ENCODE measurements at regions not wholly inside any gene's neighbourhood (a gene's known extent, or its start where the extent isn't known, plus 50 kb on each side); places are given as distances from the start of the nearest gene placed in this dataset.

GRCh38 chr18:64409511-64409910 lies 260.6 kb upstream of the LINC00305 start:
- Histone ChIP-seq H4K20me1 (ENCODE audit: low read length) (no peaks in the 10 kb centered on the region), H3K79me2 (ENCODE audit: low read length) (no peaks in the 10 kb centered on the region), H3K4me2 (ENCODE audit: low read length) (no peak overlapping the region), H3K27ac (ENCODE audit: low read length) (no peak overlapping the region), H2AFZ (ENCODE audit: low read length) (no peak overlapping the region), H3K4me3 (ENCODE audit: low read length) (no peak overlapping the region), H3F3A (ENCODE audit: low read length, unreplicated experiment) (no peaks in the 10 kb centered on the region), H3K36me3 (ENCODE audit: low read depth, low read length) (no peaks in the 10 kb centered on the region), H3K27me3 (ENCODE audit: low read length) (no peaks in the 10 kb centered on the region), H3K9me2 (replicated peaks; ENCODE audit: low read length) (no peaks in the 10 kb centered on the region), H3K4me1 (ENCODE audit: insufficient read depth, low read length) (no peaks in the 10 kb centered on the region), H3K9me3 (ENCODE audit: low read length) (no peaks in the 10 kb centered on the region), H3K9ac (ENCODE audit: low read length) (no peak overlapping the region)
- DNase-seq: peak; percentile 50
- CTCF ChIA-PET: interaction anchor here (0.7 kb wide), 1 partner anchor 1812 kb away, joined by 4 read pairs; no protein-coding TSS in a partner anchor
- TF ChIP-seq EZH2phosphoT487 (IDR thresholded peaks at IDR 0.05; ENCODE audit: borderline replicate concordance, low read length) (no peak), EZH2 (IDR thresholded peaks at IDR 0.05; ENCODE audit: low read length, unreplicated experiment) (no peak), CTCF (conservative IDR thresholded peaks at IDR 0.05; ENCODE audit: low read depth, low read length) (peak; percentile 64)
- BruUV-seq (replicated peaks): no TSS peak
- peak; percentile 31; the same call in 1 of the 2 replicates for ATAC-seq
- POLR2A ChIA-PET (ENCODE audit: unreplicated experiment): no interaction called here
- intact Hi-C loops (cut with micrococcal nuclease): loop anchor here (2.0 to 5.0 kb wide), 3 partner anchors 312 to 391 kb away; no protein-coding TSS in a partner anchor

GRCh38 chr18:64407606-64408005 lies 258.7 kb upstream of the LINC00305 start:
- H3K9me2 ChIP-seq (replicated peaks; ENCODE audit: low read length): no peaks in the 10 kb centered on the region

More at GRCh38 chr18:64407606-64408005, 258.7 kb upstream of the LINC00305 start:
- no peak overlapping the region for H2AFZ ChIP-seq (ENCODE audit: low read length)
- H3K79me2 ChIP-seq (ENCODE audit: low read length): no peaks in the 10 kb centered on the region
- H3K4me1 ChIP-seq (ENCODE audit: insufficient read depth, low read length): no peaks in the 10 kb centered on the region
- no peak overlapping the region for H3K27ac ChIP-seq (ENCODE audit: low read length)
- no peak overlapping the region for H3K4me3 ChIP-seq (ENCODE audit: low read length)
- intact Hi-C loops (cut with micrococcal nuclease): loop anchor here (2.0 to 5.0 kb wide), 3 partner anchors 310 to 389 kb away; no protein-coding TSS in a partner anchor
- no TSS peak for BruUV-seq (replicated peaks)
- ChIA-PET POLR2A (ENCODE audit: unreplicated experiment) (no interaction called here), CTCF (no interaction called here)
- H3F3A ChIP-seq (ENCODE audit: low read length, unreplicated experiment): no peaks in the 10 kb centered on the region
- ATAC-seq: no peak
- DNase-seq: no peak
- H3K36me3 ChIP-seq (ENCODE audit: low read depth, low read length): no peaks in the 10 kb centered on the region
- TF ChIP-seq CTCF (conservative IDR thresholded peaks at IDR 0.05; ENCODE audit: low read depth, low read length) (no peak), EZH2 (IDR thresholded peaks at IDR 0.05; ENCODE audit: low read length, unreplicated experiment) (no peak), EZH2phosphoT487 (IDR thresholded peaks at IDR 0.05; ENCODE audit: borderline replicate concordance, low read length) (no peak)
- H3K9me3 ChIP-seq (ENCODE audit: low read length): no peaks in the 10 kb centered on the region
- H3K4me2 ChIP-seq (ENCODE audit: low read length): no peak overlapping the region
- H3K27me3 ChIP-seq (ENCODE audit: low read length): no peaks in the 10 kb centered on the region
- H4K20me1 ChIP-seq (ENCODE audit: low read length): no peaks in the 10 kb centered on the region
- H3K9ac ChIP-seq (ENCODE audit: low read length): no peak overlapping the region

All from PC-3 (cell line).